GM12864 (cell line): ENCODE measurements at regions not wholly inside any gene's neighbourhood (a gene's known extent, or its start where the extent isn't known, plus 50 kb on each side); places are given as distances from the start of the nearest gene placed in this dataset.

Source experiments
- DNase-seq: peaks from one replicate; pipeline ENCODE4 v3.0.0-alpha.2; 2011; ENCODE audit warnings: low read depth
- H3K4me3 ChIP-seq: 2 replicates; pipeline ENCODE4 v1.5.1; 2011; ENCODE audit warnings: mild to moderate bottlenecking, low read depth, low read length, control low read depth
- CTCF ChIP-seq: IDR thresholded peaks from 2 replicates; pipeline ENCODE4 v1.5.1; 2011; ENCODE audit warnings: low read depth, mild to moderate bottlenecking, moderate library complexity, low read length, control low read depth, inconsistent platforms; ENCODE audit errors: missing control alignments

GRCh38 chr13:74816737-74817136 is 665.2 kb downstream of the TBC1D4 start:
- H3K4me3 ChIP-seq: no peak overlapping the region
- DNase-seq: no peak
- TF ChIP-seq CTCF: no peak

- no peak overlapping the region for H3K4me3 ChIP-seq
- TF ChIP-seq CTCF: no peak
- DNase-seq: no peak
Measured at GRCh38 chr13:74796157-74796556, 662.0 kb upstream of the KLF12 start.

DNA sequence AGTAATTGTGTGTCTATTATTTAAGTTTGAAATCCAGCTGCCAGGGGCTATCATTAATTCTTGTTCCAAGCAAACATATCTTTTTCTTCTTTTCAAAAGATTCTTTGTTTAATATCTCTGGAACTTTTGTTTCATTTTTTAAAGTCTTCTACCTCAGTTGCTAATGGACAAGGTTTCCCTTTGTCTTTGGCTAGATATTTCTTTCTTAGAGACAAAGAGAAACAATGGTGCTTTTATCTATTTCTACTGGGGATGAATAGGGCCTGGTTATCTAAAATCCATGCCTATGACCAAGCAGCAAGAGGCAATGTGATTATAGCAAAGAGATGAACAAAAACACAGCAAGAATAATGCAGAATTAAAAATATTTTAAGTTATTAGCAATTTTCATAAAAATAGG is 661.3 kb upstream of the KLF12 start:
- H3K4me3 ChIP-seq: no peak overlapping the region
- TF ChIP-seq CTCF: no peak
- no peak for DNase-seq

GRCh38 chr13:74794582-74794981 is 660.4 kb upstream of the KLF12 start:
- no peak for DNase-seq
- TF ChIP-seq CTCF: no peak
- H3K4me3 ChIP-seq: no peak overlapping the region

DNA sequence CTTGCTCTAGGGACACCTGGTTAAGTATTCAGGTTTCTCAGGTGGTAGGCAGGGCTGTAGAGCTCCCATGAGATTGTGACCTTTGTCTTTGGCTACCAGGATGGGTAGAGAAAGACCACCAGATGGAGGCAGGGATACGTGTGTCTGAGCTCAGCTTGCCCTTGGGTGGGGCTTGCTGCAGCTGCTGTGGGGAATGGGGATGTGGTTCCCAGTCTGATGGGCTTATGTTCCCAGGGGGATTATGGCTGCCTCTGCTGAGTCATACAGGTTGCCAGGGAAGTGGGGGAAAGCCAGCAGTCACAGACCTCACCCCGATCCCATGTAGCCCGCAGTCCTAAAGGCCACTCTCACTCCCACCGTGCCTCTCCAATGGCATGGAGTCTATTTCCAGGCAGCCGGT is 659.9 kb upstream of the KLF12 start:
- no peak overlapping the region for H3K4me3 ChIP-seq
- no peak for DNase-seq
- TF ChIP-seq CTCF: no peak

- no peak for TF ChIP-seq CTCF
- H3K4me3 ChIP-seq: no peak overlapping the region
- DNase-seq: no peak
Measured at GRCh38 chr13:74784959-74785358, 650.8 kb upstream of the KLF12 start.

DNA sequence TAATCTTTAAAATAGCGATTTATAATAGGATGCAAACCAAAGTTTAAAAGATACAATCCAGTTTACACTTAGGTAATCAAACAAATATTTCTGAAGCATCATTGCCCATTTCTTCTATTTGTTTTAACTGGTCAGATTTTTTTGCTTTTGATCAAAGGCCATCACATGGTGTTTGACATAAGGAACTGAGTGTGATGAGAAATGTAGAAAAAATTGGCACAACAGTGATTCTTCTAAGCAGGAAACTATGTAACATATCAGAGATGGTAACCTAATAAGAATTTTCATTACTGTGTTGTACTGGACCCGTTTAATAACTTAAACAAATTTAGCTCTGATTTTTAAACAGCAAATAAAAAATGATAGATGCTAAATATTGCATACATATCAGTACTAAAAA is 644.7 kb upstream of the KLF12 start:
- no peak overlapping the region for H3K4me3 ChIP-seq
- no peak for DNase-seq
- TF ChIP-seq CTCF: no peak
